Stomach (tissue), 4 donors: ENCODE measurements at regions not wholly inside any gene's neighbourhood (a gene's known extent, or its start where the extent isn't known, plus 50 kb on each side); places are given as distances from the start of the nearest gene placed in this dataset.

Experiments
- CTCF ChIP-seq, 7 experiments: fragments of 450-650 bp in 4 of 7; fragments of 200-600 bp in 3 of 7; sonication (generic) in 3 of 7; IDR thresholded peaks; one replicate each; pipeline ENCODE4 v1.5.1; 2016 to 2019; ENCODE audit warnings: antibody characterized with exemption in 7 of 7, control low read depth in 2 of 7, mild to moderate bottlenecking in 1 of 7
- EP300 ChIP-seq: sonication (generic); formaldehyde crosslinking; IDR thresholded peaks from one replicate; pipeline ENCODE4 v1.6.1; 2017; ENCODE audit warnings: antibody characterized with exemption
- POLR2A ChIP-seq, 4 donors: fragments of 450-650 bp; IDR thresholded peaks; one replicate each; pipeline ENCODE4 v1.6.1; 2016; ENCODE audit warnings: antibody characterized with exemption in 4 of 4, control low read depth in 2 of 4, mild to moderate bottlenecking in 1 of 4, moderate library complexity in 1 of 4
- POLR2AphosphoS5 ChIP-seq, 3 donors: sonication (generic); formaldehyde crosslinking; IDR thresholded peaks; one replicate each; pipeline ENCODE4 v1.6.1; 2016; ENCODE audit warnings: antibody characterized with exemption in 3 of 3

GRCh38 chr7:98056580-98056979, 50.1 kb upstream of the LMTK2 start:
- TF ChIP-seq POLR2AphosphoS5 (IDR thresholded peaks at IDR 0.05) (no peak), CTCF (IDR thresholded peaks at IDR 0.05) (no peak), POLR2A (IDR thresholded peaks at IDR 0.05) (no peak), EP300 (no peak)
